NCI-H82 treated with DMSO at 0.1 percent for 48 hours (cell line): ENCODE measurements at regions not wholly inside any gene's neighbourhood (a gene's known extent, or its start where the extent isn't known, plus 50 kb on each side); places are given as distances from the start of the nearest gene placed in this dataset.

Source experiments
- DNase-seq: peaks from one replicate; lab custom pipeline; 2025; ENCODE audit not compliant: unreplicated experiment; lab: John Stamatoyannopoulos, UW

DNA sequence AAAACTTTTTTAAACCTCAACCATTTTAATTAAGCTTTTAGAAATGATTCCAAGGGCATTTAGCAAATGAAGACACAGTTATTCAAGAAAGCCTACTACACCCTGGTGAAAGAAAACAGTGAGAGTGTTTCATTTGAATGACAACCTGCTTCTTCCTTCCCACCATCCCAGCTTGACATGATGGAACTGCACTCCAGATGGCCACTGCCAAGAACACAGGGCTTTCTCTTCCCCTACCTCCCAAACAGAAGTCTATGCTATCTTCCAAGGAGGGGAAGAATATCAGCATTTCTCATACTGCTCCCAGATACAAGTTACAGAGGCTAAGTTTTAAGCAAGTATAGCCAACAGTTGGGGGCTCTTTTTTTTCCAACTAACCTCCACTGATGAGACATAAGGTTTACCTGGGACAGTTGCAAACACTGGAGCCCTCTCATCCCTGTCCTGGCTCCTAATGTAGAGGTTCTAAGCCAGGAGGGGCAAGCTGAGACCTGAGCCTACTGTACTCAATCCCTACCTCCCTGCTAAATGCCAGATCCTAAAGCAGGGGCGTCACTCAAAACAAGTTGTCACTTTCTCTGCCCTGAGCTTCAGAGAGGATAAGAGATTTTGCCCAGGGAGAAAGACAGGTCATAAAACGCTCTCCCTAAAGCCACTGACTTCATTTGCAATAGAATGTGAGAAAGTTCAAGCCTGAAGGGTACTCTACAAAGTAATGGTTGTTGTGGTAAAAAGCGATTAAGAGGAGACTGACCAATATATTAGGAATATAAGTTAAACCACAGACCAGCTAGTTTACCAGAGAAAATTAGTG lies 88.5 kb upstream of the SLC27A6 start:
- DNase-seq = no peak

DNA sequence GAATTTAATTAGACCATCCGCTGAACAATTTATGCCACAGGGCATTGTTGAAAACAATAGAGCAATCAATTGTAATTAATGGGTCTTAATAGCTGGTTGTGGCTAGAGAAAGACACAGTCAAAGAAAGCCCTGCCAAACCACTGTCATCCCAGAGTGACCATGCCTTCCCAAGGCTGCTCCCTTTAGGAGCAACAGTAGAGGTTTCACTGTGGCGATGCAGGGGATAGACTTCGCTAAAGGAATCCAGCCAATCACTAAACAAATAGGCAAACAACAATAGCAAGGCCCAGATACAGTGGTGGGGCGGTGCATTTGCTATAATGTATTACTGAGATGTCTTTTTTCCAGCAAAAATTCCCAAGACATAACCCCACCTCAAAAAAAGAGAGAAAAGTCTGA lies 87.8 kb upstream of the SLC27A6 start:
- no peak for DNase-seq

DNA sequence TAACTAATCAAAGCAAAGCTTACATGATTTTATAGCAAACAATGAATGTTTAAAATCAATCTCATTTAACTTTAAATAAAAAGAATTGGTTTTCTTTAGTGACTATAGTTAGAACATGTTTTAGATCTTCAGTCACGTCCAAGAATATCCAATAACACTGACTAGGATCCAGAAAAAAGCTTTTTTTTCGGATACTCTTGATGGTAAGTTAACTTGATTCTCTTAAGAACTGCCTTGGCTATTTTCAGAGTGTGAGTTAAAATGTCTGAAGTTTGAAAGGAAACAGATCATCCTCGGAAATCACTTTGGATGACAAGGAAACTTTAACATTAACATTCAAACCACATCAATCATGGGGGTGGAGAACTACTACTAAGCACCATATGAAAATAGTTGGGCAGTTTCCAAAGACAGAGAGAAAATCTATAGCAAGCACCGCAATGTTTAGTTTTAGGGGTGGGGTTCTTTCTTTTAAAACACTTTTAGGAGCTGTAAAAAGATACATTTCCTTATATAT lies 83.7 kb upstream of the SLC27A6 start:
- no peak for DNase-seq

DNA sequence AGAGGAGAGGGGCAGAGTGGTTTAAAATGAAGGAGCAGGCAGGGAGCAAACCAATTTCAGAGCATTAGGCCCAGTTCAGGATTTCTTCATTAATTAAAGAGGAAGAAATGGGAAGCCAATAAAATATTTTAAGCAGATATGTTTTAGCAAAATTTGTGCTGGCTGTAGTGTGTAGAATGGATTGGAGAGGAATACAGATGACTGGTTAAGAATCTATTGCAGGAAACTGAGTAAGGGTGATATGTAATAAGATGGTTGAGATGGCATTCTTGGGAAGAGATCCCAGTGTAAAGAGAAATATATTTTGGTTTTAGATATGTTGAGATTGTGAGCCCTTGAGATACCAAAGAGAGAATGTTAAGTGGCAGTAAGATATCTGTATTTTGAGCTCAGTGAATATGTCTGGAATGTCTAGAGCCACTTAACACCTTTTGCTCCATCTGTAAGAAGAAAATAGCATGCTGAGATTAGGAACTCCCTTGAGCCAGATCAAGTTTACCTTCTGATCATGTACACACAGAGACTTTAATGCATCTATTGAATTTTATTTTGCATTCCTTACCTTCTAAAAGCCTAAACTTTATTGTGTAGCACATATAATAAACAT lies 79.5 kb upstream of the SLC27A6 start:
- no peak for DNase-seq

DNA sequence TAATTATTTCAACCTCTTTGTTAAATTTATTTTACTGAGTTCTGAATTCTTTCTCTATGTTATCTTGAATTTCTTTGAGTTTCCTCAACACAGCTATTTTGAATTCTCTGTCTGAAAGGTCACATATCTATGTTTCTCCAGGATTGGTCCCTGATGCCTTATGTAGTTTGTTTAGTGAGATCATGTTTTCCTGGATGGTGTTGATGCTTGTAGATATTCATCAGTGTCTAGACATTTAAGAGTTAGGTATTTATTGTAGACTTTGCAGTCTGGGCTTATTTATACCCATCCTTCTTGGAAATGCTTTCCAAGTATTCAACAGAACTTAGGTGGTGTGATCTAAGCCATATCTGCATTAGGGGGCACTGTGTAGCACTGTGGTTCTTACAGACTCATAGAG lies 70.2 kb upstream of the SLC27A6 start:
- DNase-seq = no peak

DNA sequence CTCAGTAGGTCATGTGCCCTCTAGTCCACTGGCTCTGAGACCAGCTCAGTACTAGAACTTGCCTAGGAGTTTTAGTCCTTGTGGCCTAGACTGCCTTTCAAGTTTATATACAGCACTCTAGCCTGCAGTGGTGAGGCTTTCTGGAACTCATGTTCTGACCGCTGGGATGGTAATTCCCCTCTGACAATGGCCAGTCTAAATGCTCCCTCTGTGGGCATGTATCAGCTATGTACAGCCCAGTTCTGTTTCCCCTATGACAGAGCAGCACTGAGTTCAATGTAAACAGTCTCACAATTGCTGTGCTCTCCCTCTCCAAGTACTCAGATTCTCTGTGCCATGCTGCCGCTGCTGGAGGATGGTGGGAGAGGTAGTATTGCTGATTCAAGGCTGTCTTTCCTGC lies 68.6 kb upstream of the SLC27A6 start:
- no peak for DNase-seq

DNA sequence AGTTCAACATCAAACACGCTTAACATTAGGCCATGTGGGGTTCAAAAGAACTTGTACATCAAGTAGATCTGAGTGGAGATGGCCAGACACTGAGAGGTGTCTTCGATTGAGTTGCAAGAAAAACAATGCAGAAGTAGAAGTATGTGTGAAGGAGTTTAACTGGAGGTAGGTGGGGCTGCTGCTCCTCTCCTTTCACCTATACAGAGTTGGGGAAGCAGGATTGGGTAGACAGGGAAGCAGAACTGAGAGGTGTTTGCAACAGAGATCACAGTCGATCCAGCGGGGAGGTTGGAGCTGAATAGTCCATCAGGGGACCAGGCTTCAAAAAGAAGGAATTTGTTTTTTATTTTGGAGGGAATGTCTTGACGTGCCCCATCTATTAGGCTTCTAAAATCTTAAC lies 61.7 kb upstream of the SLC27A6 start:
- no peak for DNase-seq

DNA sequence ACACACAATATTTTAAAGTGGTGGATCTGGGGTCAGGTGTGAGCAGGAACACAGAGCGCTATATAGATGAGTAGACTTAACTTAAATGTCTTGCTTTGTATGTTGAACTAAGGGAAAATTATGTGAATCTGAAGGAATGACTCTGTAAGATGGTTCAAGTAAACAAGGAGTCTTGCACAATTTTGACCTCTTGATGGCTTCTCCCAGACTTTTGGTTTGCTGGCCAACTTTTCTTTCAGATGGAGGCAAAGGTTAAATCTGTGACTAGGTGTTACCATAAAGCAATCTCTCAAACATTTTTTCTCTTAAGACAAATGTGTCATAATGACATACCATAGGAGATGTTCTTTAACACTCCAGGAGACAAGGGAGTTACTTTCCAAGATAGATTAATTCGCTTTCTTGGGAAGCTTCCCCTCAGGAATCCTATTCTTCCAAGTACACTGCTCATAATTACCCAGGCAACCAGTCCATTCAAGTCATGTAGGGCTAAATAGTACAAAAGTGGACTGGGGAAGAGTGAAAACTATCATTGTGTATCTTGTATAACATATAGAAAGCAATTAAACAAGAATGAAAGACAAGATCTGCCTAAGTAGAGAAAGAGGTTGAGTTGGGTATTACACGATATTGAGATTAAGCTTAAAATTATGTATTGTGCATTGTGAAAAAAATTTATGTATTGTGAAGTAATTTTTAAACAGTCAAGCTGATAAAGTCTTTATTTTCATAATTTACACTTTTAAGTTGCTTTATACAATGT lies 60.3 kb upstream of the SLC27A6 start:
- DNase-seq = no peak

DNA sequence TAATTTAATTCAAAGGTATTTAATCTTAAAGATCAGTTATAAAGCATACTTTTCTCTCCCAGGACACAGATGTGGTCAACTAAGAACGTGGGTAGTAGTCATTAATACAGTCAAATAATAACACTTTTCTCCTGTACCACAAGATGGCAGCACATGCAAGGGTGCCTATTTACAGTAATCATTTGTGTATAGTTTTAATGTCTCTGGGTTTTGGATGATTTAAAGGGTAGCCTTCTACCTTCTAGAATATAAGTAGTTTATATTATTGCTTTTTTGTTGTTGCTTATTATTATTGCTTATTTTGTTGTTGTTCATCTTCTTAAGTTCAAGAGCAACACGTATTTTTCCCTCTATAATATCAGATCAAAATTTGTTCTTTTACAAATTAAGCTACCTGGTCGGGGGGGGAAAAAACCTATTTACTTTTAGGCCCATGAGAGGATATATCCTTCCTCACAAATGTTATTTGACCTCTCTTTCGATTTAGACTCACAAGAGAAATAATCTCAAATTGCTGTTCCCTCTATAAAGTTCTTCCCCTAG lies 59.6 kb upstream of the SLC27A6 start:
- DNase-seq = peak; percentile 44

DNA sequence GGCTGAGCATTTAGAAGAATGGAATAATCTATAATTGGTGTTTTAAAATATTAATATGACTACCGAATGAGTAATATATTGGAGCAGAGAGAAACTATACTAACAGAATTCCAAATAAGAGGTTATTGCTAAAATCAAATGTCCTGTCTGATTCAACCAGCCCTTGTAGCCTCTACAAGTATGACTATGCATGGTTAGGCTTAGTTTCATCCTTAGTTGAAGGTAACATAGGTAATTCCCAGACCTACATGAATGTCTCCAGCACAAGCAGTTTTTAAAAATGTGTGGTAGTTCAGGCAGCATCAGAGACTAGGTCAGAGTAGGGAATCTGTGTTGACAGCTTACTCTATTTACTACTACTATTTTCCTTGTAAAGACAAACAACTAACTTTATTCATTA lies 51.7 kb upstream of the SLC27A6 start:
- DNase-seq = no peak
